NT2/D1 (cell line): ENCODE measurements at regions not wholly inside any gene's neighbourhood (a gene's known extent, or its start where the extent isn't known, plus 50 kb on each side); places are given as distances from the start of the nearest gene placed in this dataset.

Experiments
- SUZ12 ChIP-seq: IDR thresholded peaks from 2 replicates; pipeline ENCODE4 v1.6.1; 2011; ENCODE audit not compliant: insufficient read length, insufficient read depth; ENCODE audit errors: extremely low read depth
- YY1 ChIP-seq: IDR thresholded peaks from 2 replicates; pipeline ENCODE4 v1.6.1; 2011; ENCODE audit not compliant: insufficient read length, insufficient read depth
- ZNF274 ChIP-seq: IDR thresholded peaks from 2 replicates; pipeline ENCODE4 v1.6.1; 2011; ENCODE audit warnings: mild to moderate bottlenecking, low read depth, low read length

DNA sequence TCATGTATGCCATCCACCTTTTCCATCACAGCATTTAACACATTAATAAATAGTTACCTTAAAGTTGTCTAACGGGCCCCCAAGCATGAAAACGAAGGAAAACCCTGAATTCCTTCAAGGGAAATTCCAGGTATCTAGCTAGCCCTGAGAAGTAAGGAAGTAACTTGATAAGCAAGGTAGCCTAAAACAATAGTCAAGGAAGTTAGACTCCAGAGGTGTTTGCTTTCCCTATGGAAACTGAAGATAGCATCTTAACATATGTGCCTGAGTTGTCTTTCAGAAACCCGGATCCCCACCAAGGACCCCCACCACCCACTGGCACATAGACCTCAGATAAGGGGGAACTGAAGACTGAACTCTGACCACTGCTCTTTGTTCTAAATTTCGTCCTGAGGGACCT lies 127.4 kb downstream of the TBXT start:
- TF ChIP-seq SUZ12 (no peak), YY1 (no peak), ZNF274 (no peak)
